ENCODE measurements at regions not wholly inside any gene's neighbourhood (a gene's known extent, or its start where the extent isn't known, plus 50 kb on each side); places are given as distances from the start of the nearest gene placed in this dataset.

DNA sequence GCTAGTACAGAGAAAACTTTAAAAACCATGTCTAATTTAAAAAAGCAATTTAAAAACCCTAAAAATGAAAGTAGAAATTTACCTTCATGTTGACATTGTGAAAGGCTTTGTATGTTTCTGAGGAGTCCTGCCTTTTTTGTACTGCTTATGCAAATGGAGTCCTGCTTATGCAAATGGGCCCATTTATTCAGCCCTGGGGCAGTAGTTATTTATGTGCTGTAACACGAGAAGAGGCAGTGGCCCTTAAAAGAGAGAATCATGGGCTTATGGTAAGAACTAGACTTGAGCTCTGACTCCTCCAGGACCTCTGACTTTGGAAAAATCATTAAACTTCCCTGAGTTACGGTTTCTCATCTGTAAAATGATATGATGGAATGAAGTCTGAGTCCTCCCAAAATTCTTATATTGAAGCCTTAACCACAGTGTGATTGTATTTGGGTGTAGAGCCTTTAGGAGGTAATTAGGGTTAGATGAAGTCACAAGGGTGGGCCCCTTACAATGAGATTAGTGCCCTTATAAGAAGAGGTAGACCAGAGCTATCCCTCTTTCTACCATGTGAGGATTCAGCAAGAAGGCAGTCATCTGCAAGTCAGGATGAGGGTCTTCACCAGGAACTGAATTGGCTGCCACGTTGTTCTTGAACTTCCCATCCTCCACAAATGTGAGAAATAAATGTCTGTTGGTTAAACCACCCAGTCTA is 447.8 kb upstream of the CD180 start:
- Histone ChIP-seq H3K4me3 (ENCODE audit: low read length) (no peak overlapping the region), H3K36me3 (ENCODE audit: control insufficient read depth, low read length) (no peaks in the 10 kb centered on the region), H3K9me3 (ENCODE audit: control insufficient read depth, insufficient read depth, low read length) (no peaks in the 10 kb centered on the region), H3K4me1 (ENCODE audit: control insufficient read depth, low read length) (no peaks in the 10 kb centered on the region), H4K20me1 (ENCODE audit: control insufficient read depth, insufficient read depth, low read depth, low read length) (no peaks in the 10 kb centered on the region), H3K9me2 (replicated peaks; ENCODE audit: control insufficient read depth, low read length) (no peaks in the 10 kb centered on the region), H3K27ac (ENCODE audit: low read depth, low read length) (no peak overlapping the region), H3K27me3 (ENCODE audit: control insufficient read depth, low read length) (no peaks in the 10 kb centered on the region), H3F3A (ENCODE audit: control insufficient read depth, insufficient read depth) (no peaks in the 10 kb centered on the region), H3K4me2 (ENCODE audit: low read length) (no peak overlapping the region), H3K79me2 (ENCODE audit: control insufficient read depth, low read length) (no peaks in the 10 kb centered on the region)
- TF ChIP-seq EZH2phosphoT487 (IDR thresholded peaks at IDR 0.05; ENCODE audit: borderline replicate concordance, low read length) = no peak
- TF ChIP-seq, protein P1, sequence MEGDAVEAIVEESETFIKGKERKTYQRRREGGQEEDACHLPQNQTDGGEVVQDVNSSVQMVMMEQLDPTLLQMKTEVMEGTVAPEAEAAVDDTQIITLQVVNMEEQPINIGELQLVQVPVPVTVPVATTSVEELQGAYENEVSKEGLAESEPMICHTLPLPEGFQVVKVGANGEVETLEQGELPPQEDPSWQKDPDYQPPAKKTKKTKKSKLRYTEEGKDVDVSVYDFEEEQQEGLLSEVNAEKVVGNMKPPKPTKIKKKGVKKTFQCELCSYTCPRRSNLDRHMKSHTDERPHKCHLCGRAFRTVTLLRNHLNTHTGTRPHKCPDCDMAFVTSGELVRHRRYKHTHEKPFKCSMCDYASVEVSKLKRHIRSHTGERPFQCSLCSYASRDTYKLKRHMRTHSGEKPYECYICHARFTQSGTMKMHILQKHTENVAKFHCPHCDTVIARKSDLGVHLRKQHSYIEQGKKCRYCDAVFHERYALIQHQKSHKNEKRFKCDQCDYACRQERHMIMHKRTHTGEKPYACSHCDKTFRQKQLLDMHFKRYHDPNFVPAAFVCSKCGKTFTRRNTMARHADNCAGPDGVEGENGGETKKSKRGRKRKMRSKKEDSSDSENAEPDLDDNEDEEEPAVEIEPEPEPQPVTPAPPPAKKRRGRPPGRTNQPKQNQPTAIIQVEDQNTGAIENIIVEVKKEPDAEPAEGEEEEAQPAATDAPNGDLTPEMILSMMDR (IDR thresholded peaks at IDR 0.05; ENCODE audit: low read depth, low read length, poor library complexity, severe bottlenecking) = no peak

DNA sequence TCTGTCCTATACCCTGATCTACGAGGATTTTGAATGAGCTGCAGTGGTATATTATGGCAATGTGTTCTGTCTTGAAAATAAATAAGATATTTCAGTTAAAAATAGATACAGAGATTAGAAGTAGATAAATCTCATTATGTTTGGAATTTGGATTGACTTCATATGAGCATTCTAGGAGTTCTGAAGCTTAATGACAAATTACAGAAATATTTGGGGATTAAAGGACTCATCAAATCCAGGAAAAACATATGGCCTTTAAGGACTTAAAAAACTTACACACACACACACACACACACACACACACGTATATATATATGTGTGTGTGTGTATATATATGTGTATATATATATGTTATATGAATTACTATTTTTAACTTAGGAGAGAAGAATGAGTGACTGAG is 446.9 kb upstream of the CD180 start:
- Histone ChIP-seq H3F3A (ENCODE audit: control insufficient read depth, insufficient read depth) (no peaks in the 10 kb centered on the region), H3K27ac (ENCODE audit: low read depth, low read length) (no peak overlapping the region), H3K9me2 (replicated peaks; ENCODE audit: control insufficient read depth, low read length) (no peaks in the 10 kb centered on the region), H3K4me3 (ENCODE audit: low read length) (no peak overlapping the region), H3K9me3 (ENCODE audit: control insufficient read depth, insufficient read depth, low read length) (no peaks in the 10 kb centered on the region), H4K20me1 (ENCODE audit: control insufficient read depth, insufficient read depth, low read depth, low read length) (no peaks in the 10 kb centered on the region), H3K36me3 (ENCODE audit: control insufficient read depth, low read length) (no peaks in the 10 kb centered on the region), H3K4me1 (ENCODE audit: control insufficient read depth, low read length) (no peaks in the 10 kb centered on the region), H3K79me2 (ENCODE audit: control insufficient read depth, low read length) (no peaks in the 10 kb centered on the region), H3K27me3 (ENCODE audit: control insufficient read depth, low read length) (no peaks in the 10 kb centered on the region), H3K4me2 (ENCODE audit: low read length) (no peak overlapping the region)
- TF ChIP-seq EZH2phosphoT487 (IDR thresholded peaks at IDR 0.05; ENCODE audit: borderline replicate concordance, low read length) = no peak
- TF ChIP-seq, protein P1 (IDR thresholded peaks at IDR 0.05; ENCODE audit: low read depth, low read length, poor library complexity, severe bottlenecking) = no peak

DNA sequence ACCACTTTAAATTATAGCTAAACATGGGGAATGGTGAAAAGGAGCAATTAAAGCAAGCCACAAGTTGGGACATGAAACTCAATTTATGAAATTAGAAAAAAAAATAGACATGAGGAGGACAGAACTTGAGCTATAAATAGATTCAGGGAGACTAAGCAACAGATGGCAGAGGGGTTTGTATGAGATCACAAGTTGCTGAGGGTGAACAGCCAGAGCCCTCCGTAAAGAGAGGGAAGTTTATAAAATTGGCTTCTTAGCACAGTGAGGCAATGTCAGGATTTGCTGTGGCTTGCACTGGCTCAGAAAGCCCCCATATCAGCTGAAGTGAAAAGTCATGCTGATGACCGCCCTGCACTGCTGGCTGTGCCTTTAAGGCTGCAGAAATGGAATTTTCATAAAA is 443.4 kb upstream of the CD180 start:
- TF ChIP-seq EZH2phosphoT487 (IDR thresholded peaks at IDR 0.05; ENCODE audit: borderline replicate concordance, low read length) = no peak
- TF ChIP-seq, protein P1 (IDR thresholded peaks at IDR 0.05; ENCODE audit: low read depth, low read length, poor library complexity, severe bottlenecking) = no peak
- Histone ChIP-seq H3K79me2 (ENCODE audit: control insufficient read depth, low read length) (no peaks in the 10 kb centered on the region), H3K36me3 (ENCODE audit: control insufficient read depth, low read length) (no peaks in the 10 kb centered on the region), H3K9me3 (ENCODE audit: control insufficient read depth, insufficient read depth, low read length) (no peaks in the 10 kb centered on the region), H3K27ac (ENCODE audit: low read depth, low read length) (no peak overlapping the region), H3K4me1 (ENCODE audit: control insufficient read depth, low read length) (no peaks in the 10 kb centered on the region), H3K27me3 (ENCODE audit: control insufficient read depth, low read length) (no peaks in the 10 kb centered on the region), H4K20me1 (ENCODE audit: control insufficient read depth, insufficient read depth, low read depth, low read length) (no peaks in the 10 kb centered on the region), H3K4me2 (ENCODE audit: low read length) (no peak overlapping the region), H3K9me2 (replicated peaks; ENCODE audit: control insufficient read depth, low read length) (no peaks in the 10 kb centered on the region), H3K4me3 (ENCODE audit: low read length) (no peak overlapping the region), H3F3A (ENCODE audit: control insufficient read depth, insufficient read depth) (no peaks in the 10 kb centered on the region)

Data from DOHH2 (cell line).